Gastroesophageal sphincter (tissue), 3 donors: ENCODE measurements at regions not wholly inside any gene's neighbourhood (a gene's known extent, or its start where the extent isn't known, plus 50 kb on each side); places are given as distances from the start of the nearest gene placed in this dataset.

ENCODE experiments used
- EP300 ChIP-seq: sonication (generic); formaldehyde crosslinking; IDR thresholded peaks from one replicate; pipeline ENCODE4 v1.6.1; 2017; ENCODE audit warnings: antibody characterized with exemption, mild to moderate bottlenecking
- POLR2AphosphoS5 ChIP-seq: sonication (generic); formaldehyde crosslinking; IDR thresholded peaks from one replicate; pipeline ENCODE4 v1.6.1; 2017; ENCODE audit warnings: antibody characterized with exemption
- TF ChIP-seq, protein P1 (sequence below), 4 experiments: fragments of 200-600 bp in 2 of 4; fragments of 450-650 bp in 2 of 4; sonication (generic) in 1 of 4; IDR thresholded peaks; one replicate each; pipeline ENCODE4 v1.5.1; 2017 to 2019; ENCODE audit warnings: antibody characterized with exemption in 4 of 4, mild to moderate bottlenecking in 2 of 4, moderate library complexity in 2 of 4

GRCh38 chr16:8253718-8254117, 336.6 kb downstream of the TMEM114 start:
- no peak for TF ChIP-seq POLR2AphosphoS5
- no peak for TF ChIP-seq EP300
- TF ChIP-seq, protein P1, sequence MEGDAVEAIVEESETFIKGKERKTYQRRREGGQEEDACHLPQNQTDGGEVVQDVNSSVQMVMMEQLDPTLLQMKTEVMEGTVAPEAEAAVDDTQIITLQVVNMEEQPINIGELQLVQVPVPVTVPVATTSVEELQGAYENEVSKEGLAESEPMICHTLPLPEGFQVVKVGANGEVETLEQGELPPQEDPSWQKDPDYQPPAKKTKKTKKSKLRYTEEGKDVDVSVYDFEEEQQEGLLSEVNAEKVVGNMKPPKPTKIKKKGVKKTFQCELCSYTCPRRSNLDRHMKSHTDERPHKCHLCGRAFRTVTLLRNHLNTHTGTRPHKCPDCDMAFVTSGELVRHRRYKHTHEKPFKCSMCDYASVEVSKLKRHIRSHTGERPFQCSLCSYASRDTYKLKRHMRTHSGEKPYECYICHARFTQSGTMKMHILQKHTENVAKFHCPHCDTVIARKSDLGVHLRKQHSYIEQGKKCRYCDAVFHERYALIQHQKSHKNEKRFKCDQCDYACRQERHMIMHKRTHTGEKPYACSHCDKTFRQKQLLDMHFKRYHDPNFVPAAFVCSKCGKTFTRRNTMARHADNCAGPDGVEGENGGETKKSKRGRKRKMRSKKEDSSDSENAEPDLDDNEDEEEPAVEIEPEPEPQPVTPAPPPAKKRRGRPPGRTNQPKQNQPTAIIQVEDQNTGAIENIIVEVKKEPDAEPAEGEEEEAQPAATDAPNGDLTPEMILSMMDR (IDR thresholded peaks at IDR 0.05): no peak
